OCI-LY1 (cell line): ENCODE measurements at regions not wholly inside any gene's neighbourhood (a gene's known extent, or its start where the extent isn't known, plus 50 kb on each side); places are given as distances from the start of the nearest gene placed in this dataset.

Experiments
- CTCF ChIP-seq: fragments of 200-600 bp; sonication (generic), shearing (Covaris generic); IDR thresholded peaks from 2 replicates; pipeline ENCODE4 v1.5.1; 2017; ENCODE audit warnings: mild to moderate bottlenecking, antibody characterized with exemption, low read length, moderate library complexity, mixed read lengths
- EZH2 ChIP-seq: fragments of 200-600 bp; sonication (generic), shearing (Covaris generic); IDR thresholded peaks from 2 replicates; pipeline ENCODE4 v1.8.0; 2017; ENCODE audit warnings: borderline replicate concordance, mixed run types, mild to moderate bottlenecking, antibody characterized with exemption, low read length, moderate library complexity, mixed read lengths

- TF ChIP-seq CTCF (no peak), EZH2 (no peak)
Measured at GRCh38 chr22:47551431-47551775, 789.0 kb downstream of the TBC1D22A start.
